HCT116 (cell line): ENCODE measurements at regions not wholly inside any gene's neighbourhood (a gene's known extent, or its start where the extent isn't known, plus 50 kb on each side); places are given as distances from the start of the nearest gene placed in this dataset.

ENCODE experiments used
- ATAC-seq: fragments of 200-7000 bp; cut with Tn5 transposase; 2 replicates; pipeline ENCODE4 v1.9.1; 2020; ENCODE audit warnings: mild to moderate bottlenecking, moderate library complexity
- BruUV-seq: library from RNA; stranded (reverse); fragments of 400-500 nt; replicated peaks from 2 replicates; lab custom pipeline; 2021; lab: Mats Ljungman, UMichigan
- CTCF ChIA-PET: fragments of 300-600 bp; sonication (Branson Sonifier 250); formaldehyde crosslinking; loops from one replicate; lab custom pipeline; 2021; ENCODE audit warnings: antibody characterized with exemption; lab: Charles Lee
- POLR2A ChIA-PET: fragments of 300-600, 350-600 bp; sonication (Branson Sonifier 250); formaldehyde crosslinking; loops from one replicate; lab custom pipeline; 2021; ENCODE audit warnings: antibody characterized with exemption; lab: Charles Lee
- RAD21 ChIA-PET, 2 experiments: fragments of 300-600 bp; sonication (Branson Sonifier 250); formaldehyde crosslinking; loops; one replicate each; lab custom pipeline; 2023; ENCODE audit warnings: low total read pairs in 2 of 2; ENCODE audit not compliant: uncharacterized antibody in 2 of 2, unreplicated experiment in 2 of 2, low non-redundant PET in 1 of 2; lab: Charles Lee
- DNase-seq: peaks from one replicate; pipeline ENCODE4 v3.0.0-alpha.2; 2010; ENCODE audit warnings: low read depth, low spot score
- H2AFZ ChIP-seq: fragments of 200-600 bp; shearing (Covaris generic), sonication (generic); 2 replicates; pipeline ENCODE4 v1.6.1; 2017; ENCODE audit warnings: low read depth, mixed run types, mixed read lengths, antibody characterized with exemption, low read length; ENCODE audit not compliant: poor library complexity, severe bottlenecking
- H3K27ac ChIP-seq: 2 replicates; pipeline ENCODE4 v1.5.1; 2012; ENCODE audit warnings: low read depth, low read length
- H3K27me3 ChIP-seq: fragments of 200-600 bp; sonication (generic); 2 replicates; pipeline ENCODE4 v1.6.1; 2016; ENCODE audit warnings: mixed run types, low read length, mixed read lengths; ENCODE audit not compliant: insufficient read depth
- H3K36me3 ChIP-seq, 2 experiments: fragments of 200-500 bp in 1 of 2; fragments of 200-600 bp in 1 of 2; sonication (Bioruptor generic) in 1 of 2; sonication (generic) in 1 of 2; 2 replicates each; pipeline versions ENCODE4 v1.5.1 to v1.6.1; 2014 to 2016; ENCODE audit warnings: low read length in 2 of 2, inconsistent platforms in 1 of 2, mixed read lengths in 1 of 2, mixed run types in 1 of 2; ENCODE audit not compliant: insufficient read depth in 2 of 2, control insufficient read depth in 1 of 2
- H3K4me1 ChIP-seq, 2 experiments: fragments of 200-600 bp in 1 of 2; sonication (generic) in 1 of 2; 2 replicates each; pipeline versions ENCODE4 v1.5.1 to v1.6.1; 2012 to 2017; ENCODE audit warnings: low read length in 2 of 2, inconsistent platforms in 1 of 2, mild to moderate bottlenecking in 1 of 2, mixed read lengths in 1 of 2, mixed run types in 1 of 2, moderate library complexity in 1 of 2; ENCODE audit not compliant: insufficient read depth in 2 of 2, control insufficient read depth in 1 of 2
- H3K4me2 ChIP-seq: fragments of 200-600 bp; sonication (generic); 2 replicates; pipeline ENCODE4 v1.6.1; 2017; ENCODE audit warnings: mixed run types, low read length, mixed read lengths
- H3K4me3 ChIP-seq, 2 experiments: fragments of 200-600 bp in 1 of 2; sonication (generic) in 1 of 2; replicated peaks in 1 of 2; 2 replicates each; pipeline ENCODE4 v1.5.1; 2011 to 2016; ENCODE audit warnings: low read length in 2 of 2, control low read depth in 1 of 2, low read depth in 1 of 2, mild to moderate bottlenecking in 1 of 2, mixed read lengths in 1 of 2, mixed run types in 1 of 2
- H3K79me2 ChIP-seq: fragments of 200-600 bp; sonication (generic); 2 replicates; pipeline ENCODE4 v1.6.1; 2017; ENCODE audit warnings: mild to moderate bottlenecking, mixed run types, low read length, moderate library complexity, mixed read lengths; ENCODE audit not compliant: insufficient read depth
- H3K9ac ChIP-seq: fragments of 200-600 bp; sonication (generic); 2 replicates; pipeline ENCODE4 v1.6.1; 2016; ENCODE audit warnings: low read length, mixed read lengths
- H3K9me2 ChIP-seq: fragments of 200-600 bp; sonication (generic), shearing (Covaris generic); 2 replicates; pipeline ENCODE4 v1.6.1; 2017; ENCODE audit warnings: mixed run types, mild to moderate bottlenecking, moderate library complexity; ENCODE audit not compliant: insufficient read depth
- H3K9me3 ChIP-seq, 2 experiments: fragments of 200-500 bp in 1 of 2; fragments of 200-600 bp in 1 of 2; sonication (Bioruptor generic) in 1 of 2; sonication (generic) in 1 of 2; 2 replicates each; pipeline ENCODE4 v1.6.1; 2014 to 2017; ENCODE audit warnings: low read length in 2 of 2, mixed read lengths in 2 of 2, inconsistent platforms in 1 of 2, low read depth in 1 of 2, mild to moderate bottlenecking in 1 of 2, mixed run types in 1 of 2, moderate library complexity in 1 of 2; ENCODE audit not compliant: control insufficient read depth in 1 of 2, insufficient read depth in 1 of 2
- H4K20me1 ChIP-seq: fragments of 200-600 bp; sonication (generic), shearing (Covaris generic); 2 replicates; pipeline ENCODE4 v1.6.1; 2017; ENCODE audit warnings: mixed run types, mild to moderate bottlenecking, moderate library complexity; ENCODE audit not compliant: insufficient read depth
- CBX3 ChIP-seq: IDR thresholded peaks from 2 replicates; pipeline ENCODE4 v1.6.1; 2012; ENCODE audit warnings: low read depth
- FOSL1 ChIP-seq: IDR thresholded peaks from 2 replicates; pipeline ENCODE4 v1.6.1; 2012; ENCODE audit warnings: low read depth
- POLR2AphosphoS5 ChIP-seq: IDR thresholded peaks from 2 replicates; pipeline ENCODE4 v1.6.1; 2011; ENCODE audit warnings: mild to moderate bottlenecking, low read depth, low read length, moderate library complexity
- REST ChIP-seq: IDR thresholded peaks from 2 replicates; pipeline ENCODE4 v1.6.1; 2012; ENCODE audit warnings: low read depth
- SIN3A ChIP-seq: IDR thresholded peaks from 2 replicates; pipeline ENCODE4 v1.6.1; 2012; ENCODE audit warnings: low read depth
- SP1 ChIP-seq: IDR thresholded peaks from 2 replicates; pipeline ENCODE4 v1.6.1; 2012; ENCODE audit warnings: low read depth
- TCF7L2 ChIP-seq: IDR thresholded peaks from 2 replicates; pipeline ENCODE4 v1.7.0; 2011; ENCODE audit warnings: borderline replicate concordance, inconsistent platforms; ENCODE audit not compliant: insufficient read depth, insufficient read length; ENCODE audit errors: extremely low read depth
- YY1 ChIP-seq: IDR thresholded peaks from 2 replicates; pipeline ENCODE4 v1.6.1; 2011; ENCODE audit warnings: low read length, low read depth, moderate library complexity, mild to moderate bottlenecking; ENCODE audit not compliant: insufficient replicate concordance; ENCODE audit errors: extremely low read depth
- ZBTB33 ChIP-seq: IDR thresholded peaks from 2 replicates; pipeline ENCODE4 v1.6.1; 2011; ENCODE audit warnings: mild to moderate bottlenecking, low read length, moderate library complexity; ENCODE audit not compliant: insufficient replicate concordance; ENCODE audit errors: extremely low read depth
- ZFX ChIP-seq: fragments of 450-650 bp; IDR thresholded peaks from 2 replicates; pipeline ENCODE4 v1.6.1; 2017
- intact Hi-C: fragments of 100-400 bp; cut with micrococcal nuclease; formaldehyde crosslinking; loops from 2 replicates; pipeline ENCODE4 v1.10.0; 2022

GRCh38 chr11:33554219-33554618, 146.4 kb downstream of the C11orf91 start:
- intact Hi-C loops: no loop called here
- no peaks in the 10 kb centered on the region for H3K9me3 ChIP-seq
- H3K4me3 ChIP-seq: no peak overlapping the region
- H3K4me2 ChIP-seq: no peak overlapping the region
- CTCF ChIA-PET: no interaction called here
- POLR2A ChIA-PET: no interaction called here
- DNase-seq: no peak
- RAD21 ChIA-PET: no interaction called here
- no peak overlapping the region for H3K27ac ChIP-seq
- TF ChIP-seq YY1: no peak
- no peak for TF ChIP-seq POLR2AphosphoS5
- no peak for TF ChIP-seq CBX3
- TF ChIP-seq TCF7L2: no peak
- no peak for TF ChIP-seq ZFX
- TF ChIP-seq REST: no peak
- TF ChIP-seq FOSL1: no peak
- no peak for TF ChIP-seq SP1
- no peak for TF ChIP-seq ZBTB33
- no peak for TF ChIP-seq SIN3A
- TF ChIP-seq, all 23 proteins: peak for 0
- Histone ChIP-seq H3K27me3 (no peaks in the 10 kb centered on the region), H2AFZ (no peak overlapping the region), H3K79me2 (no peaks in the 10 kb centered on the region), H3K9ac (no peak overlapping the region), H3K9me2 (no peaks in the 10 kb centered on the region), H4K20me1 (no peaks in the 10 kb centered on the region), H3K36me3 (no peaks in the 10 kb centered on the region), H3K4me1 (peaks cover 0 to 30% of the 10 kb centered on the region in 2 experiments; a peak in 3 of 4 replicates)
- no peak for ATAC-seq
- BruUV-seq: no TSS peak
